ENCODE measurements at regions not wholly inside any gene's neighbourhood (a gene's known extent, or its start where the extent isn't known, plus 50 kb on each side); places are given as distances from the start of the nearest gene placed in this dataset.

GRCh38 chr10:21166557-21167287 is 269.6 kb upstream of the NEBL start:
- TF ChIP-seq CTCF (IDR thresholded peaks at IDR 0.05), result no peak

- TF ChIP-seq CTCF (IDR thresholded peaks at IDR 0.05), result no peak
Observed at GRCh38 chr10:21165489-21165888, 268.4 kb upstream of the NEBL start.

- TF ChIP-seq CTCF (IDR thresholded peaks at IDR 0.05), result no peak
Observed at GRCh38 chr10:21164687-21165086, 267.6 kb upstream of the NEBL start.

GRCh38 chr10:21162948-21163347 is 265.8 kb upstream of the NEBL start:
- TF ChIP-seq CTCF (IDR thresholded peaks at IDR 0.05), result no peak

GRCh38 chr10:21161647-21162046 is 264.5 kb upstream of the NEBL start:
- TF ChIP-seq CTCF (IDR thresholded peaks at IDR 0.05), result no peak

GRCh38 chr10:21161090-21161625 is 264.0 kb upstream of the NEBL start:
- no peak for TF ChIP-seq CTCF (IDR thresholded peaks at IDR 0.05)

- no peak for TF ChIP-seq CTCF (IDR thresholded peaks at IDR 0.05)
Observed at GRCh38 chr10:21160116-21160515, 263.0 kb upstream of the NEBL start.

Data from LNCAP (cell line).